A549 (cell line): ENCODE measurements at regions not wholly inside any gene's neighbourhood (a gene's known extent, or its start where the extent isn't known, plus 50 kb on each side); places are given as distances from the start of the nearest gene placed in this dataset.

Experiments used
- ATAC-seq, 2 experiments: fragments of 200-7000 bp in 1 of 2; fragments of >200 bp in 1 of 2; cut with Nextera tagmentation in 1 of 2; cut with Tn5 transposase in 1 of 2; 3 replicates each; pipeline versions ENCODE4 v1.8.0 to v1.9.1; 2018 to 2020; ENCODE audit warnings: mild to moderate bottlenecking in 1 of 2, moderate library complexity in 1 of 2
- CTCF ChIA-PET: fragments of 300-600 bp; sonication (Branson Sonifier 250); formaldehyde crosslinking; extraction: SDS; loops from one replicate; lab custom pipeline; 2021; ENCODE audit warnings: antibody characterized with exemption, inconsistent platforms; lab: Yijun Ruan, JAX
- POLR2A ChIA-PET: fragments of 350-600 bp; formaldehyde crosslinking; extraction: SDS; loops from one replicate; lab custom pipeline; 2021; ENCODE audit warnings: antibody characterized with exemption, inconsistent platforms; lab: Yijun Ruan, JAX
- DNase-seq, 2 experiments: peaks; one replicate each; pipeline versions ENCODE4 v3.0.0 to v3.0.0-alpha.2; 2011 to 2016; ENCODE audit warnings: low read depth in 1 of 2, low spot score in 1 of 2
- FAIRE-seq: peaks from 2 replicates; lab custom pipeline; 2011; peaks lifted over from hg19 to GRCh38; lab: Jason Lieb, UNC
- H3K27ac ChIP-seq, 2 experiments: fragments of >200 bp; sonication (Bioruptor Twin); formaldehyde crosslinking; 3 replicates each; pipeline ENCODE4 v1.5.1; 2016 to 2017
- H3K4me1 ChIP-seq: fragments of >200 bp; sonication (Bioruptor Twin); formaldehyde crosslinking; 3 replicates; pipeline ENCODE4 v1.6.1; 2016
- H3K4me2 ChIP-seq: fragments of >200 bp; sonication (Bioruptor Twin); formaldehyde crosslinking; 3 replicates; pipeline ENCODE4 v1.6.1; 2016
- H3K4me3 ChIP-seq: fragments of >200 bp; sonication (Bioruptor Twin); formaldehyde crosslinking; 3 replicates; pipeline ENCODE4 v1.5.1; 2016
- H3K9me3 ChIP-seq: fragments of >200 bp; sonication (Bioruptor Twin); formaldehyde crosslinking; 3 replicates; pipeline ENCODE4 v1.6.1; 2016
- BHLHE40 ChIP-seq: IDR thresholded peaks from 2 replicates; pipeline ENCODE4 v1.6.1; 2012; ENCODE audit warnings: low read depth, low read length, inconsistent platforms
- CBX2 ChIP-seq: fragments of 200-600 bp; sonication (generic); IDR thresholded peaks from 2 replicates; pipeline ENCODE4 v1.6.1; 2016; ENCODE audit warnings: low read depth, mild to moderate bottlenecking, borderline replicate concordance
- CBX8 ChIP-seq: fragments of 200-600 bp; sonication (generic); IDR thresholded peaks from 2 replicates; pipeline ENCODE4 v1.6.1; 2016
- CHD4 ChIP-seq: fragments of 200-600 bp; sonication (generic); IDR thresholded peaks from 2 replicates; pipeline ENCODE4 v1.6.1; 2016; ENCODE audit warnings: antibody characterized with exemption, mild to moderate bottlenecking, borderline replicate concordance
- EHMT2 ChIP-seq: fragments of 200-600 bp; sonication (generic); IDR thresholded peaks from 2 replicates; pipeline ENCODE4 v1.6.1; 2016; ENCODE audit warnings: antibody characterized with exemption, low read depth, mild to moderate bottlenecking, moderate library complexity
- EP300 ChIP-seq, 2 experiments: fragments of >200 bp; sonication (Bioruptor Twin); formaldehyde crosslinking; IDR thresholded peaks; 2 replicates in 1 of 2; 3 replicates in 1 of 2; pipeline ENCODE4 v1.6.1; 2016 to 2017
- GATA3 ChIP-seq: IDR thresholded peaks from 2 replicates; pipeline ENCODE4 v1.6.1; 2012; ENCODE audit warnings: borderline replicate concordance
- HDAC2 ChIP-seq: fragments of 200-600 bp; sonication (generic); IDR thresholded peaks from 2 replicates; pipeline ENCODE4 v1.6.1; 2016
- HOXB5 ChIP-seq: fragments of 250-450 bp; sonication (Bioruptor Pico); IDR thresholded peaks from 2 replicates; pipeline ENCODE4 v1.5.0; 2020; ENCODE audit warnings: mild to moderate bottlenecking, moderate library complexity
- KDM1A ChIP-seq: fragments of 200-600 bp; sonication (generic); IDR thresholded peaks from 2 replicates; pipeline ENCODE4 v1.6.1; 2016; ENCODE audit warnings: low read depth, mild to moderate bottlenecking
- KDM5A ChIP-seq: fragments of 200-600 bp; sonication (generic); IDR thresholded peaks from 2 replicates; pipeline ENCODE4 v1.6.1; 2016; ENCODE audit warnings: antibody characterized with exemption, mild to moderate bottlenecking
- MAFK ChIP-seq: fragments of 450-650 bp; IDR thresholded peaks from 2 replicates; pipeline ENCODE4 v1.6.1; 2014; ENCODE audit not compliant: partially characterized antibody
- NPAS2 ChIP-seq: fragments of 250-450 bp; sonication (Bioruptor Pico); IDR thresholded peaks from 2 replicates; pipeline ENCODE4 v1.8.0; 2022; ENCODE audit warnings: mild to moderate bottlenecking, moderate library complexity, borderline replicate concordance
- RAD21 ChIP-seq, 2 experiments: fragments of >200 bp in 1 of 2; sonication (Bioruptor Twin) in 1 of 2; formaldehyde crosslinking in 1 of 2; IDR thresholded peaks in 1 of 2; conservative IDR thresholded peaks in 1 of 2; 2 replicates in 1 of 2; 3 replicates in 1 of 2; pipeline ENCODE4 v1.6.1; 2012 to 2018; ENCODE audit warnings: inconsistent platforms in 1 of 2
- RARB ChIP-seq: fragments of 250-450 bp; sonication (Bioruptor Pico); IDR thresholded peaks from 2 replicates; pipeline ENCODE4 v1.8.0; 2021; ENCODE audit warnings: mild to moderate bottlenecking, moderate library complexity
- TFCP2L1 ChIP-seq: fragments of 250-450 bp; sonication (Bioruptor Pico); IDR thresholded peaks from 2 replicates; pipeline ENCODE4 v1.5.0; 2021; ENCODE audit warnings: mild to moderate bottlenecking
- TP53 ChIP-seq: fragments of 250-450 bp; sonication (Bioruptor Pico); IDR thresholded peaks from 2 replicates; pipeline ENCODE4 v1.5.0; 2021; ENCODE audit warnings: mild to moderate bottlenecking, moderate library complexity
- ZC3H11A ChIP-seq: fragments of 450-650 bp; IDR thresholded peaks from 2 replicates; pipeline ENCODE4 v1.6.1; 2014; ENCODE audit warnings: antibody characterized with exemption, mild to moderate bottlenecking
- ZNF302 ChIP-seq: fragments of 250-450 bp; sonication (Bioruptor Pico); IDR thresholded peaks from 2 replicates; pipeline ENCODE4 v1.9.0; 2021; ENCODE audit warnings: inconsistent platforms, mild to moderate bottlenecking, moderate library complexity
- WGBS: methylation state at CpG from one replicate; pipeline ENCODE4 v1.1.6; 2017; ENCODE audit errors: missing lambda C conversion rate; 5-methylcytosine and 5-hydroxymethylcytosine counted together
- TF ChIP-seq, protein P1 (sequence below): fragments of 200-600 bp; sonication (generic); IDR thresholded peaks from 2 replicates; pipeline ENCODE4 v1.6.1; 2016; ENCODE audit warnings: antibody characterized with exemption, mild to moderate bottlenecking, moderate library complexity
- TF ChIP-seq, protein P2 (sequence below): fragments of >200 bp; sonication (Bioruptor Twin); formaldehyde crosslinking; IDR thresholded peaks from 3 replicates; pipeline ENCODE4 v1.6.1; 2016
- TF ChIP-seq, protein P3 (sequence below): fragments of 450-650 bp; IDR thresholded peaks from 2 replicates; pipeline ENCODE4 v1.6.1; 2014; ENCODE audit warnings: antibody characterized with exemption

DNA sequence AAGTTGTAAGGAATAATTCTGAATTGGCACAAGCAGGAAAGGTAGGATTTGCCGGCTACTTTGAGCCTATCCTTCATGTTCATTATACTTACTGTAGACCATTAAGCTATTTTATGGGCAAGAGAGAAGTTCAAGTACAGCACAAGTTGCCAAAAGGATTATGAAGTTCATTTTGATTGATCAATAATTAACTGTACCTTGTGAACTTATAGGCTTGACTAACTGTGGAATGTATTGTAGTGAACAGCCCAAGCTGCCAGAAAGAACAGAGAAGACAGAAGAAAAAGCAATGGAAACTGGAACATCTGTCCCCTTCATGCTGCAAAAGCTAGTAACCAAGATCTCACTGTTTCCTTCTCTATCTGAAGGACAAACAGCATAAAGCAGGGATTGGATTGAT, 810.1 kb upstream of the ZEB2 start:
- ATAC-seq: no peak
- WGBS: 77% methylated on average over 1 of the region's 1 CpG
- CTCF ChIA-PET: no interaction called here
- no peaks in the 10 kb centered on the region for H3K9me3 ChIP-seq
- H3K4me1 ChIP-seq: no peaks in the 10 kb centered on the region
- DNase-seq: no peak
- POLR2A ChIA-PET: no interaction called here
- no peak overlapping the region for H3K4me2 ChIP-seq
- no peak overlapping the region for H3K27ac ChIP-seq
- H3K4me3 ChIP-seq: no peak overlapping the region
- FAIRE-seq: no peak
- TF ChIP-seq HOXB5 (CRISPR knock-in tag) (no peak), GATA3 (no peak), ZNF302 (no peak), CHD4 (no peak), TFCP2L1 (CRISPR knock-in tag) (no peak), ZC3H11A (no peak), MAFK (no peak), EP300 (IDR thresholded peaks at IDR 0.05) (no peak), CBX8 (no peak), NPAS2 (CRISPR knock-in tag) (no peak), HDAC2 (no peak), RAD21 (conservative IDR thresholded peaks at IDR 0.05 in 1 of 2, IDR thresholded peaks at IDR 0.05 in 1 of 2) (no peak), RARB (CRISPR knock-in tag) (no peak), TP53 (CRISPR knock-in tag) (no peak), CBX2 (no peak), KDM1A (no peak), BHLHE40 (no peak), KDM5A (no peak)
- TF ChIP-seq, protein P1, sequence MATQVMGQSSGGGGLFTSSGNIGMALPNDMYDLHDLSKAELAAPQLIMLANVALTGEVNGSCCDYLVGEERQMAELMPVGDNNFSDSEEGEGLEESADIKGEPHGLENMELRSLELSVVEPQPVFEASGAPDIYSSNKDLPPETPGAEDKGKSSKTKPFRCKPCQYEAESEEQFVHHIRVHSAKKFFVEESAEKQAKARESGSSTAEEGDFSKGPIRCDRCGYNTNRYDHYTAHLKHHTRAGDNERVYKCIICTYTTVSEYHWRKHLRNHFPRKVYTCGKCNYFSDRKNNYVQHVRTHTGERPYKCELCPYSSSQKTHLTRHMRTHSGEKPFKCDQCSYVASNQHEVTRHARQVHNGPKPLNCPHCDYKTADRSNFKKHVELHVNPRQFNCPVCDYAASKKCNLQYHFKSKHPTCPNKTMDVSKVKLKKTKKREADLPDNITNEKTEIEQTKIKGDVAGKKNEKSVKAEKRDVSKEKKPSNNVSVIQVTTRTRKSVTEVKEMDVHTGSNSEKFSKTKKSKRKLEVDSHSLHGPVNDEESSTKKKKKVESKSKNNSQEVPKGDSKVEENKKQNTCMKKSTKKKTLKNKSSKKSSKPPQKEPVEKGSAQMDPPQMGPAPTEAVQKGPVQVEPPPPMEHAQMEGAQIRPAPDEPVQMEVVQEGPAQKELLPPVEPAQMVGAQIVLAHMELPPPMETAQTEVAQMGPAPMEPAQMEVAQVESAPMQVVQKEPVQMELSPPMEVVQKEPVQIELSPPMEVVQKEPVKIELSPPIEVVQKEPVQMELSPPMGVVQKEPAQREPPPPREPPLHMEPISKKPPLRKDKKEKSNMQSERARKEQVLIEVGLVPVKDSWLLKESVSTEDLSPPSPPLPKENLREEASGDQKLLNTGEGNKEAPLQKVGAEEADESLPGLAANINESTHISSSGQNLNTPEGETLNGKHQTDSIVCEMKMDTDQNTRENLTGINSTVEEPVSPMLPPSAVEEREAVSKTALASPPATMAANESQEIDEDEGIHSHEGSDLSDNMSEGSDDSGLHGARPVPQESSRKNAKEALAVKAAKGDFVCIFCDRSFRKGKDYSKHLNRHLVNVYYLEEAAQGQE: no peak
- TF ChIP-seq, protein P2, sequence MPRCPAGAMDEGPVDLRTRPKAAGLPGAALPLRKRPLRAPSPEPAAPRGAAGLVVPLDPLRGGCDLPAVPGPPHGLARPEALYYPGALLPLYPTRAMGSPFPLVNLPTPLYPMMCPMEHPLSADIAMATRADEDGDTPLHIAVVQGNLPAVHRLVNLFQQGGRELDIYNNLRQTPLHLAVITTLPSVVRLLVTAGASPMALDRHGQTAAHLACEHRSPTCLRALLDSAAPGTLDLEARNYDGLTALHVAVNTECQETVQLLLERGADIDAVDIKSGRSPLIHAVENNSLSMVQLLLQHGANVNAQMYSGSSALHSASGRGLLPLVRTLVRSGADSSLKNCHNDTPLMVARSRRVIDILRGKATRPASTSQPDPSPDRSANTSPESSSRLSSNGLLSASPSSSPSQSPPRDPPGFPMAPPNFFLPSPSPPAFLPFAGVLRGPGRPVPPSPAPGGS: no peak

DNA sequence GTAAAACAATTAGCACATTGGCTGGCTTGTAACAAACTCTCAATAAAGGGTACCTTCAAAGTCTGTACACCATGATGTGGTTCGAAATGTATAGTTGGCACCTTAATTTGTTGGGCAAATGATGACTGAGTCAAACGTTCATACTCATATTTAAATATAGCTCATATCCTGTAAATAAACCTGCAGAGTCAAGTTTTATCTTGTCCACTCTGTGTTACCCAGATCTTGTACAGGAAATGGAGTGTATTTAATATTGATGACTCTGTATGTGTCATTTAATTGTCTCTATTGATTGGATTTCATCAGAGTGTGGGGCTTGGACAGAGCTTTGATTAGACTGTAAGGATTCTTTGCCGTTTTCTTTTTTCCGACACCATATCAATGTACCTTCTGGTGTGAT, 805.6 kb upstream of the ZEB2 start:
- CTCF ChIA-PET: no interaction called here
- FAIRE-seq (no peak), DNase-seq (no peak), ATAC-seq (no peak)
- no peak overlapping the region for H3K27ac ChIP-seq
- no peaks in the 10 kb centered on the region for H3K9me3 ChIP-seq
- no peaks in the 10 kb centered on the region for H3K4me1 ChIP-seq
- TF ChIP-seq EHMT2: no peak
- POLR2A ChIA-PET: no interaction called here
- no peak overlapping the region for H3K4me2 ChIP-seq
- WGBS: 57% methylated on average over 4 of the region's 4 CpGs
- H3K4me3 ChIP-seq: no peak overlapping the region

DNA sequence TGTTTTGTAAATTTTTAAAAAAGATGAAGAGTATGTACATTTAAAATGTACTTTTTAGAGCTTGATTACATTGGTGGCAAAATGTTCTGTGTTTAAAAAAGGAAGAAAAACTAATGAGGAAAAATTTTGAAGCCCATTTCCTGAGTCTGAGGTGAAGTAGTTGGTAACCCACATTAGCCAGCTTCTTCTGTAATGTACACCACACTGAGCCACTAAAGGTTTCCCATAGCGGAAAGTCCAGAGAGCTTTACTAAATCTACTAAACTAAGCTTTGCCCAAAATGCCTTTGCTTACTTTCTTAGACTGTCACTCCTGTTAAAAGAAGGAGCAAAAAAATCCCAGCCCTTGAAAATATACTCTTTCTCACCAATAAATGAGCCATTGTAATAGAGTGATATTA, 804.8 kb upstream of the ZEB2 start:
- WGBS: 90% methylated on average over 1 of the region's 1 CpG
- ChIA-PET POLR2A (no interaction called here), CTCF (interaction anchor here (0.6 kb wide), 1 partner anchor 400 kb away, joined by 3 read pairs; no protein-coding TSS in a partner anchor)
- ATAC-seq (no peak), DNase-seq (no peak), FAIRE-seq (no peak)
- H3K9me3 ChIP-seq: no peaks in the 10 kb centered on the region
- no peak overlapping the region for H3K4me2 ChIP-seq
- H3K4me3 ChIP-seq: no peak overlapping the region
- TF ChIP-seq, protein P3, sequence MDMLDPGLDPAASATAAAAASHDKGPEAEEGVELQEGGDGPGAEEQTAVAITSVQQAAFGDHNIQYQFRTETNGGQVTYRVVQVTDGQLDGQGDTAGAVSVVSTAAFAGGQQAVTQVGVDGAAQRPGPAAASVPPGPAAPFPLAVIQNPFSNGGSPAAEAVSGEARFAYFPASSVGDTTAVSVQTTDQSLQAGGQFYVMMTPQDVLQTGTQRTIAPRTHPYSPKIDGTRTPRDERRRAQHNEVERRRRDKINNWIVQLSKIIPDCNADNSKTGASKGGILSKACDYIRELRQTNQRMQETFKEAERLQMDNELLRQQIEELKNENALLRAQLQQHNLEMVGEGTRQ: no peak
- no peaks in the 10 kb centered on the region for H3K4me1 ChIP-seq
- no peak overlapping the region for H3K27ac ChIP-seq
